A673 (cell line): ENCODE measurements at regions not wholly inside any gene's neighbourhood (a gene's known extent, or its start where the extent isn't known, plus 50 kb on each side); places are given as distances from the start of the nearest gene placed in this dataset.

ENCODE experiments used
- BruUV-seq: library from RNA; stranded (reverse); fragments of 400-500 nt; replicated peaks from 2 replicates; lab custom pipeline; 2021; lab: Mats Ljungman, UMichigan
- CTCF ChIA-PET: fragments of 300-600 bp; sonication (Branson Sonifier 250); formaldehyde crosslinking; loops from one replicate; lab custom pipeline; 2022; ENCODE audit warnings: antibody characterized with exemption; lab: Charles Lee
- POLR2A ChIA-PET: fragments of 300-600 bp; sonication (Branson Sonifier 250); formaldehyde crosslinking; loops from one replicate; lab custom pipeline; 2022; ENCODE audit warnings: antibody characterized with exemption; ENCODE audit not compliant: low non-redundant PET; lab: Charles Lee
- DNase-seq: peaks from one replicate; pipeline ENCODE4 v3.0.0-alpha.2; 2015; ENCODE audit warnings: low spot score
- H3K27ac ChIP-seq: fragments of 200-600 bp; sonication (generic); 2 replicates; pipeline ENCODE4 v1.5.1; 2016; ENCODE audit warnings: mixed run types, low read depth, mild to moderate bottlenecking, mixed read lengths, antibody characterized with exemption, low read length; ENCODE audit not compliant: poor library complexity, severe bottlenecking
- H3K27me3 ChIP-seq: fragments of 200-600 bp; sonication (generic); replicated peaks from 2 replicates; pipeline ENCODE4 v1.6.1; 2017; ENCODE audit warnings: mixed run types, low read depth, mild to moderate bottlenecking, mixed read lengths, antibody characterized with exemption, low read length; ENCODE audit not compliant: insufficient read depth, poor library complexity
- H3K36me3 ChIP-seq: fragments of 200-600 bp; sonication (generic); 2 replicates; pipeline ENCODE4 v1.6.1; 2016; ENCODE audit warnings: mixed run types, mild to moderate bottlenecking, mixed read lengths, antibody characterized with exemption, low read length; ENCODE audit not compliant: insufficient read depth, poor library complexity, severe bottlenecking
- H3K4me1 ChIP-seq: fragments of 200-600 bp; sonication (generic); 2 replicates; pipeline ENCODE4 v1.6.1; 2017; ENCODE audit warnings: mixed run types, mild to moderate bottlenecking, mixed read lengths, antibody characterized with exemption, low read length; ENCODE audit not compliant: insufficient read depth, poor library complexity, severe bottlenecking
- H3K4me3 ChIP-seq: fragments of 200-600 bp; sonication (generic); 2 replicates; pipeline ENCODE4 v1.5.1; 2016; ENCODE audit warnings: low read depth, mixed run types, mild to moderate bottlenecking, mixed read lengths, low read length; ENCODE audit not compliant: poor library complexity, severe bottlenecking
- H3K9me3 ChIP-seq: fragments of 200-600 bp; sonication (generic); 2 replicates; pipeline ENCODE4 v1.6.1; 2016; ENCODE audit warnings: mixed run types, low read depth, mild to moderate bottlenecking, mixed read lengths, antibody characterized with exemption, low read length; ENCODE audit not compliant: poor library complexity, severe bottlenecking
- CTCF ChIP-seq: fragments of 300-800, 200-600 bp; sonication (generic); conservative IDR thresholded peaks from 2 replicates; pipeline ENCODE4 v1.5.1; 2017; ENCODE audit warnings: low read depth, mild to moderate bottlenecking, antibody characterized with exemption, low read length, moderate library complexity, mixed read lengths
- EZH2 ChIP-seq: fragments of 200-600 bp; sonication (generic); IDR thresholded peaks from 2 replicates; pipeline ENCODE4 v1.6.1; 2017; ENCODE audit warnings: borderline replicate concordance, low read depth, mild to moderate bottlenecking, mixed read lengths, antibody characterized with exemption, low read length; ENCODE audit not compliant: poor library complexity, severe bottlenecking
- intact Hi-C: fragments of 100-400 bp; cut with micrococcal nuclease; formaldehyde crosslinking; loops from one replicate; pipeline ENCODE4 v1.10.0; 2022; ENCODE audit not compliant: unreplicated experiment

- no peaks in the 10 kb centered on the region for H3K4me1 ChIP-seq
- ChIA-PET CTCF (no interaction called here), POLR2A (no interaction called here)
- H3K27ac ChIP-seq: no peak overlapping the region
- H3K27me3 ChIP-seq: no peaks in the 10 kb centered on the region
- TF ChIP-seq EZH2 (no peak), CTCF (no peak)
- H3K9me3 ChIP-seq: peaks cover 4% of the 10 kb centered on the region
- DNase-seq: no peak
- intact Hi-C loops: no loop called here
- H3K4me3 ChIP-seq: no peak overlapping the region
- no peaks in the 10 kb centered on the region for H3K36me3 ChIP-seq
- no TSS peak for BruUV-seq
Observed at GRCh38 chr5:4537489-4537888, 602.6 kb upstream of the ADAMTS16 start.

DNA sequence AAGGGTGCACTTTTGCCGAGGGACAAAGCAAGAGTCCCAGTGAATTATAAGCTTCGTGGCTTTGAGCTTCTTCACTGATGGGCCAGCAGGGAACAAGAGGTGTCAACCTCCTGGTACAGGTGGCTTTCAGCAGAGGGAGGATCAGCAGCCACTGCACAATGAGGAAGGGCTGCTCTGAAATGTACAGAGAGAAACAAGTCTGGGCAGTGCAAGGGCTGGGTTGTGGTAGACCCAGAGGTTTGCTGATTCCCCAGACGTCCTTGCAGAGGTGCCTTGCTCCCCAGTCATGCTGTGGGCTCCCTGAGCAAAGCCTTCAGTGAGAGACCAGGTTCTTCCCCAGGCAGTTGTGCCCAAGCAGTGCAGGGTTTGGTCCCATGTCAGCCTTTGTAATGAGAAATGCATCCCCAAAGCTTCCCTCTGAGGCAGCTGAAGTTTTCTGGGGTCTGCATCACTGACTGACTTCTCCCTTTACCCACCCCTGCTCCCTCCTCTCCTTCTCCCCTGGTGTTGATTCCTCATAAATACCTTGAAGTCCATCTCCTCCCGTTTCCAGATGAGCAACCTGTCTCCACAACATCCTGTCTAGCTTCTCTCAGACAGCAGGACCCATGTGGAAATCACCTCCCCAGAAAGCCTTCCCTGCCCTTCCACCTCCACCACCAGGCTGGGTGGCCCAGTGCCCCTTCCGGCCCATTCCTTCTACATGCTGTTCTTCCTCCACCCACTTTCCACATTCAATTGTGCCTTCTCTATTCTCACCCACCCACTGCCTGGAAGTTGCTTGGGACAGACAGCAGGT, 599.6 kb upstream of the ADAMTS16 start:
- Histone ChIP-seq H3K27ac (no peak overlapping the region), H3K36me3 (no peaks in the 10 kb centered on the region), H3K9me3 (peaks cover 4% of the 10 kb centered on the region), H3K4me3 (no peak overlapping the region), H3K4me1 (no peaks in the 10 kb centered on the region), H3K27me3 (no peaks in the 10 kb centered on the region)
- intact Hi-C loops: no loop called here
- POLR2A ChIA-PET: no interaction called here
- BruUV-seq: no TSS peak
- DNase-seq: no peak
- CTCF ChIA-PET: no interaction called here
- no peak for TF ChIP-seq CTCF
- no peak for TF ChIP-seq EZH2

DNA sequence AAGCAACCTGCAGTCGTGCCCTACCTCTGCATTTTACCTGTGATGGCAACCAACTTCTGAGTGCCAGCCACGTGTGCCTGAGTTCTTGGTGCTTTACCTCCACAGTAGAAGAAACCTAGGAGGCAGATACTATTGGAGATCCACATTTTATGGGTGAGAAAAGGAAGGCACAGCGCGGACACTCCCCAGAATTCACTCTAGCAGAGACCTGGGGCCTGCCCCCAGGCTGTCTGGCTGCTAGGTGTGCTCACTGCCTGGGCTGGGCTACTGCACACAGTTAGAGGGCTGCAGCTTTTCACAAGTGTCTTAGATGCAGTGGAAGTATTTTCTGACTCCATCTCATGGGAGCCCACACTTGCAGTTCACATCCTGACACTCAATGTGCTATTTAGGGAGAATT, 598.8 kb upstream of the ADAMTS16 start:
- Histone ChIP-seq H3K36me3 (no peaks in the 10 kb centered on the region), H3K4me3 (no peak overlapping the region), H3K4me1 (no peaks in the 10 kb centered on the region), H3K9me3 (peaks cover 4% of the 10 kb centered on the region), H3K27me3 (no peaks in the 10 kb centered on the region), H3K27ac (no peak overlapping the region)
- POLR2A ChIA-PET: no interaction called here
- CTCF ChIA-PET: no interaction called here
- TF ChIP-seq CTCF: no peak
- TF ChIP-seq EZH2: no peak
- no TSS peak for BruUV-seq
- no peak for DNase-seq
- intact Hi-C loops: no loop called here
